Mammary epithelial cell (primary cell): ENCODE measurements at regions not wholly inside any gene's neighbourhood (a gene's known extent, or its start where the extent isn't known, plus 50 kb on each side); places are given as distances from the start of the nearest gene placed in this dataset.

Experiments used
- CTCF ChIP-seq, 2 donors: IDR thresholded peaks in 1 of 2; conservative IDR thresholded peaks in 1 of 2; 2 replicates each; pipeline ENCODE4 v1.5.1; 2011 to 2012; ENCODE audit warnings: inconsistent platforms in 2 of 2, low read length in 2 of 2, mild to moderate bottlenecking in 2 of 2, control low read depth in 1 of 2, low read depth in 1 of 2; ENCODE audit not compliant: insufficient read depth in 1 of 2; ENCODE audit errors: extremely low read depth in 1 of 2
- EZH2 ChIP-seq: IDR thresholded peaks from 2 replicates; pipeline ENCODE4 v1.6.1; 2012; ENCODE audit warnings: low read length, inconsistent platforms, borderline replicate concordance

- TF ChIP-seq EZH2 (no peak), CTCF (conservative IDR thresholded peaks at IDR 0.05 in 1 of 2, IDR thresholded peaks at IDR 0.05 in 1 of 2; ENCODE audit: extremely low read depth in 1 of 2, insufficient read depth in 1 of 2, low read depth in 1 of 2, low read length in 2 of 2) (no peak)
These were observed 642.8 kb downstream of the KCNT2 start for GRCh38 chr1:195965475-195965874.
